SK-N-SH treated with all-trans-retinoic acid at 6 μM for 48 hours (cell line): ENCODE measurements at regions not wholly inside any gene's neighbourhood (a gene's known extent, or its start where the extent isn't known, plus 50 kb on each side); places are given as distances from the start of the nearest gene placed in this dataset.

Experiments used
- ARNTL ChIP-seq: fragments of 450-650 bp; formaldehyde crosslinking; IDR thresholded peaks from 2 replicates; pipeline ENCODE4 v1.5.0; 2020; ENCODE audit warnings: low read depth, mild to moderate bottlenecking, moderate library complexity, borderline replicate concordance
- CREB5 ChIP-seq: fragments of 250-450 bp; sonication (Bioruptor Pico); IDR thresholded peaks from 2 replicates; pipeline ENCODE4 v1.5.1; 2020; ENCODE audit warnings: low read depth, mild to moderate bottlenecking, moderate library complexity
- CSDC2 ChIP-seq: fragments of 250-450 bp; sonication (Bioruptor Pico); IDR thresholded peaks from 2 replicates; pipeline ENCODE4 v1.5.0; 2020; ENCODE audit warnings: mild to moderate bottlenecking, moderate library complexity
- PATZ1 ChIP-seq: fragments of 250-450 bp; sonication (Bioruptor Pico); IDR thresholded peaks from 2 replicates; pipeline ENCODE4 v1.8.0; 2020; ENCODE audit warnings: mild to moderate bottlenecking, moderate library complexity, borderline replicate concordance
- TOX ChIP-seq: fragments of 250-450 bp; sonication (Bioruptor Pico); IDR thresholded peaks from 2 replicates; pipeline ENCODE4 v1.8.0; 2021; ENCODE audit warnings: mild to moderate bottlenecking, moderate library complexity, borderline replicate concordance
- ZFP3 ChIP-seq: fragments of 250-450 bp; sonication (Bioruptor Pico); IDR thresholded peaks from 2 replicates; pipeline ENCODE4 v1.5.0; 2020; ENCODE audit warnings: mild to moderate bottlenecking, moderate library complexity
- ZFP30 ChIP-seq: fragments of 450-650 bp; formaldehyde crosslinking; IDR thresholded peaks from 2 replicates; pipeline ENCODE4 v1.5.0; 2022; ENCODE audit warnings: mild to moderate bottlenecking, moderate library complexity
- ZNF565 ChIP-seq: fragments of 450-650 bp; formaldehyde crosslinking; conservative IDR thresholded peaks from 2 replicates; pipeline ENCODE4 v1.5.0; 2020; ENCODE audit warnings: low read depth, mild to moderate bottlenecking, moderate library complexity
- ZNF70 ChIP-seq: fragments of 450-650 bp; formaldehyde crosslinking; IDR thresholded peaks from 2 replicates; pipeline ENCODE4 v1.5.0; 2020; ENCODE audit warnings: mild to moderate bottlenecking, moderate library complexity
- ZNF8 ChIP-seq: fragments of 450-650 bp; formaldehyde crosslinking; IDR thresholded peaks from 2 replicates; pipeline ENCODE4 v1.5.0; 2020; ENCODE audit warnings: mild to moderate bottlenecking, moderate library complexity
- TF ChIP-seq, protein P1 (sequence below): fragments of 250-450 bp; sonication (Bioruptor Pico); IDR thresholded peaks from 2 replicates; pipeline ENCODE4 v1.5.0; 2020; ENCODE audit warnings: mild to moderate bottlenecking, moderate library complexity

GRCh38 chr15:72858205-72858604 is 74.6 kb upstream of the ADPGK start:
- TF ChIP-seq CSDC2 (CRISPR knock-in tag), result no peak
- TF ChIP-seq ZFP3 (CRISPR knock-in tag), result no peak
- TF ChIP-seq PATZ1, result no peak
- TF ChIP-seq TOX (CRISPR knock-in tag), result no peak
- TF ChIP-seq ARNTL (CRISPR knock-in tag), result no peak
- TF ChIP-seq, protein P1, sequence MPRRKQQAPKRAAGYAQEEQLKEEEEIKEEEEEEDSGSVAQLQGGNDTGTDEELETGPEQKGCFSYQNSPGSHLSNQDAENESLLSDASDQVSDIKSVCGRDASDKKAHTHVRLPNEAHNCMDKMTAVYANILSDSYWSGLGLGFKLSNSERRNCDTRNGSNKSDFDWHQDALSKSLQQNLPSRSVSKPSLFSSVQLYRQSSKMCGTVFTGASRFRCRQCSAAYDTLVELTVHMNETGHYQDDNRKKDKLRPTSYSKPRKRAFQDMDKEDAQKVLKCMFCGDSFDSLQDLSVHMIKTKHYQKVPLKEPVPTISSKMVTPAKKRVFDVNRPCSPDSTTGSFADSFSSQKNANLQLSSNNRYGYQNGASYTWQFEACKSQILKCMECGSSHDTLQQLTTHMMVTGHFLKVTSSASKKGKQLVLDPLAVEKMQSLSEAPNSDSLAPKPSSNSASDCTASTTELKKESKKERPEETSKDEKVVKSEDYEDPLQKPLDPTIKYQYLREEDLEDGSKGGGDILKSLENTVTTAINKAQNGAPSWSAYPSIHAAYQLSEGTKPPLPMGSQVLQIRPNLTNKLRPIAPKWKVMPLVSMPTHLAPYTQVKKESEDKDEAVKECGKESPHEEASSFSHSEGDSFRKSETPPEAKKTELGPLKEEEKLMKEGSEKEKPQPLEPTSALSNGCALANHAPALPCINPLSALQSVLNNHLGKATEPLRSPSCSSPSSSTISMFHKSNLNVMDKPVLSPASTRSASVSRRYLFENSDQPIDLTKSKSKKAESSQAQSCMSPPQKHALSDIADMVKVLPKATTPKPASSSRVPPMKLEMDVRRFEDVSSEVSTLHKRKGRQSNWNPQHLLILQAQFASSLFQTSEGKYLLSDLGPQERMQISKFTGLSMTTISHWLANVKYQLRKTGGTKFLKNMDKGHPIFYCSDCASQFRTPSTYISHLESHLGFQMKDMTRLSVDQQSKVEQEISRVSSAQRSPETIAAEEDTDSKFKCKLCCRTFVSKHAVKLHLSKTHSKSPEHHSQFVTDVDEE, result no peak
- no peak for TF ChIP-seq ZNF565 (CRISPR knock-in tag)
- TF ChIP-seq ZFP30 (CRISPR knock-in tag), result no peak
- no peak for TF ChIP-seq ZNF8 (CRISPR knock-in tag)
- TF ChIP-seq CREB5 (CRISPR knock-in tag), result no peak
- TF ChIP-seq ZNF70 (CRISPR knock-in tag), result no peak
